Natural killer cell (primary cell): ENCODE measurements at regions not wholly inside any gene's neighbourhood (a gene's known extent, or its start where the extent isn't known, plus 50 kb on each side); places are given as distances from the start of the nearest gene placed in this dataset.

Experiments used
- ATAC-seq, 3 donors: fragments of 150-1000 bp in 2 of 3; fragments of 200-7000 bp in 1 of 3; cut with Tn5 transposase; 1 replicate in 1 of 3; 2 replicates in 2 of 3; pipeline ENCODE4 v1.10.0; 2021; ENCODE audit warnings: mild to moderate bottlenecking in 2 of 3, moderate library complexity in 2 of 3
- DNase-seq, 2 donors: peaks; one replicate each; pipeline versions ENCODE4 v3.0.0 to v3.0.0-alpha.2; 2013 to 2021; ENCODE audit warnings: mixed read lengths in 1 of 2
- H3K27ac ChIP-seq: one replicate; pipeline ENCODE4 v1.5.1; 2013; ENCODE audit warnings: mild to moderate bottlenecking, low read length
- H3K27me3 ChIP-seq: one replicate; pipeline ENCODE4 v1.6.1; 2013; ENCODE audit warnings: low read length; ENCODE audit not compliant: control insufficient read depth, insufficient read depth
- H3K36me3 ChIP-seq: one replicate; pipeline ENCODE4 v1.6.1; 2013; ENCODE audit warnings: low read length; ENCODE audit not compliant: control insufficient read depth, insufficient read depth
- H3K4me1 ChIP-seq: one replicate; pipeline ENCODE4 v1.6.1; 2013; ENCODE audit warnings: low read length; ENCODE audit not compliant: control insufficient read depth, insufficient read depth
- H3K4me3 ChIP-seq: one replicate; pipeline ENCODE4 v1.5.1; 2013; ENCODE audit warnings: low read length
- H3K9me3 ChIP-seq: one replicate; pipeline ENCODE4 v1.6.1; 2013; ENCODE audit warnings: low read length; ENCODE audit not compliant: control insufficient read depth, insufficient read depth
- H3K27ac Mint-ChIP-seq, 2 donors: one replicate each; pipeline ENCODE4 v1.8.0; 2022; ENCODE audit warnings: mild to moderate bottlenecking in 2 of 2, mixed read lengths in 2 of 2, moderate library complexity in 1 of 2
- H3K27me3 Mint-ChIP-seq, 2 donors: one replicate each; pipeline ENCODE4 v1.8.0; 2022; ENCODE audit warnings: low read depth in 2 of 2, mixed read lengths in 2 of 2
- H3K36me3 Mint-ChIP-seq: one replicate; pipeline ENCODE4 v1.8.0; 2022; ENCODE audit warnings: mixed read lengths
- H3K4me1 Mint-ChIP-seq, 2 donors: one replicate each; pipeline ENCODE4 v1.8.0; 2022; ENCODE audit warnings: mixed read lengths in 2 of 2
- H3K4me3 Mint-ChIP-seq: one replicate; pipeline ENCODE4 v1.8.0; 2022; ENCODE audit warnings: mild to moderate bottlenecking, moderate library complexity, mixed read lengths
- H3K9me3 Mint-ChIP-seq, 2 donors: one replicate each; pipeline ENCODE4 v1.8.0; 2022; ENCODE audit warnings: mixed read lengths in 2 of 2
- WGBS: methylation state at CpG from one replicate; pipeline ENCODE4 v1.1.7; 2013; ENCODE audit warnings: missing lambda C conversion rate; ENCODE audit not compliant: insufficient coverage; 5-methylcytosine and 5-hydroxymethylcytosine counted together
- intact Hi-C: fragments of 100-400 bp; cut with micrococcal nuclease; formaldehyde crosslinking; loops from one replicate; pipeline ENCODE4 v1.14.2; 2022
- TF ChIP-seq, protein P1 (sequence below): fragments of 200-600 bp; IDR thresholded peaks from one replicate; pipeline ENCODE4 v1.8.0; 2022; ENCODE audit warnings: antibody characterized with exemption

- no peaks in the 10 kb centered on the region for H3K36me3 ChIP-seq
- Mint-ChIP-seq H3K36me3 (no peaks in the 10 kb centered on the region), H3K4me1 (no peaks in the 10 kb centered on the region), H3K27me3 (peaks cover 0 to 3% of the 10 kb centered on the region in 2 donors), H3K27ac (no peak overlapping the region), H3K9me3 (no peaks in the 10 kb centered on the region), H3K4me3 (no peak overlapping the region)
- H3K9me3 ChIP-seq: no peaks in the 10 kb centered on the region
- DNase-seq (no peak), ATAC-seq (no peak)
- H3K4me3 ChIP-seq: no peak overlapping the region
- no peaks in the 10 kb centered on the region for H3K27me3 ChIP-seq
- WGBS: 86% methylated on average over 1 of the region's 1 CpG
- no peaks in the 10 kb centered on the region for H3K4me1 ChIP-seq
- intact Hi-C loops: no loop called here
- TF ChIP-seq, protein P1, sequence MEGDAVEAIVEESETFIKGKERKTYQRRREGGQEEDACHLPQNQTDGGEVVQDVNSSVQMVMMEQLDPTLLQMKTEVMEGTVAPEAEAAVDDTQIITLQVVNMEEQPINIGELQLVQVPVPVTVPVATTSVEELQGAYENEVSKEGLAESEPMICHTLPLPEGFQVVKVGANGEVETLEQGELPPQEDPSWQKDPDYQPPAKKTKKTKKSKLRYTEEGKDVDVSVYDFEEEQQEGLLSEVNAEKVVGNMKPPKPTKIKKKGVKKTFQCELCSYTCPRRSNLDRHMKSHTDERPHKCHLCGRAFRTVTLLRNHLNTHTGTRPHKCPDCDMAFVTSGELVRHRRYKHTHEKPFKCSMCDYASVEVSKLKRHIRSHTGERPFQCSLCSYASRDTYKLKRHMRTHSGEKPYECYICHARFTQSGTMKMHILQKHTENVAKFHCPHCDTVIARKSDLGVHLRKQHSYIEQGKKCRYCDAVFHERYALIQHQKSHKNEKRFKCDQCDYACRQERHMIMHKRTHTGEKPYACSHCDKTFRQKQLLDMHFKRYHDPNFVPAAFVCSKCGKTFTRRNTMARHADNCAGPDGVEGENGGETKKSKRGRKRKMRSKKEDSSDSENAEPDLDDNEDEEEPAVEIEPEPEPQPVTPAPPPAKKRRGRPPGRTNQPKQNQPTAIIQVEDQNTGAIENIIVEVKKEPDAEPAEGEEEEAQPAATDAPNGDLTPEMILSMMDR: no peak
- H3K27ac ChIP-seq: no peak overlapping the region
Observed at GRCh38 chr6:12473494-12473893, 183.3 kb downstream of the EDN1 start.

DNA sequence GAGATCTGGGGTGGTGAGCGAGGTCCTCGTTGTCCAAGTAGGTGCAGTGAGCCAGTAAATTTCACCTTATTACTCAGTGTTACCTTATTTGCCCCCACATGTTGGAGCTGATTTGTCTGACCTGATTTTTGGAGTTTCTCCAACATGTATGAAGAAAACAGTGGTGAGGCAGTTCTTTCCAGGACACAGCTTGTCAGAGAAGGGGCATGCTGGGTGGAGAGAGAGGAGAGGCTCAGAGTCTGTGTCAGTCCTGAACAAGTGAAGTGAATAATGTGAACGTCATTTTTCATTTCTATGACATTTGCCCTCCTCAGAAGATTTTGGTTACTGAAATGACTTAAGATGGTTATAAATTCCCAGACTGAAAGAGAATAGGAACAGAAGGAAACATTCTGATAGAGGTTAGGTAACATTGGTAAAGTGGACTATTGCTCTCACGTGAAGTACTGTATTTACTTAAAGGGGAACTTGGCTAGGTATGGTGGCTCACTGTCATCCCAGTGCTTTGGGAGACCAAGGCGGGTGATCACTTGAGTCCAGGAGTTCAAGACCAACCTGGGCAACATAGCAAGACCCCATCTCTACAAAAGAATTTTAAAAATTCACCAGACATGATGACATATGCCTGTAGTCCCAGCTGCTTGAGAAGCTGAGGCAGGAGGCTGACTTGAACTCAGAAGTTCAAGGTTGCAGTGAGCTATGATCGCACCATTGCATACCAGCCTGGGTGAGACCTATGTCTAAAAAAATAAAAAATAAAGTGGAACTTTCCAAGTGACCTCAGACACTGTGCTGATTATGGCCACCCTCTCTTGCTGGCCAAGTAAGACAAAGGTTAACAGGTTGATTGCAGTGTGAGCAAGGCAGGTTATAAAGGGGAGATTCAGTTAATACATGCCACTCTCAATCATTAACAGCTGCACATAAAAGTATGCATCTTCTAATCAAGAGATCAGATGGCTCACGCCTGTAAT lies 184.3 kb downstream of the EDN1 start:
- no peak for DNase-seq
- Histone ChIP-seq H3K4me3 (no peak overlapping the region), H3K36me3 (no peaks in the 10 kb centered on the region), H3K4me1 (no peaks in the 10 kb centered on the region), H3K27me3 (no peaks in the 10 kb centered on the region), H3K9me3 (no peaks in the 10 kb centered on the region), H3K27ac (no peak overlapping the region)
- H3K4me3 Mint-ChIP-seq: no peak overlapping the region
- H3K36me3 Mint-ChIP-seq: no peaks in the 10 kb centered on the region
- H3K27me3 Mint-ChIP-seq: peaks cover 0 to 3% of the 10 kb centered on the region in 2 donors
- H3K4me1 Mint-ChIP-seq: no peaks in the 10 kb centered on the region
- no peak for ATAC-seq
- no peaks in the 10 kb centered on the region for H3K9me3 Mint-ChIP-seq
- H3K27ac Mint-ChIP-seq: no peak overlapping the region
- intact Hi-C loops: no loop called here
- TF ChIP-seq, protein P1: no peak
- 84% methylated on average over 7 of the region's 7 CpGs for WGBS

GRCh38 chr6:12476484-12476883 lies 186.3 kb downstream of the EDN1 start:
- Mint-ChIP-seq H3K27ac (no peak overlapping the region), H3K36me3 (no peaks in the 10 kb centered on the region), H3K27me3 (peaks cover 3 to 7% of the 10 kb centered on the region in 2 donors), H3K4me3 (no peak overlapping the region), H3K4me1 (no peaks in the 10 kb centered on the region), H3K9me3 (peaks cover 0 to 2% of the 10 kb centered on the region in 2 donors)
- Histone ChIP-seq H3K4me3 (no peak overlapping the region), H3K9me3 (no peaks in the 10 kb centered on the region), H3K36me3 (no peaks in the 10 kb centered on the region), H3K27ac (no peak overlapping the region), H3K27me3 (no peaks in the 10 kb centered on the region), H3K4me1 (no peaks in the 10 kb centered on the region)
- TF ChIP-seq, protein P1: no peak
- intact Hi-C loops: no loop called here
- no peak for ATAC-seq
- DNase-seq: no peak
